OCI-LY1 (cell line): ENCODE measurements at regions not wholly inside any gene's neighbourhood (a gene's known extent, or its start where the extent isn't known, plus 50 kb on each side); places are given as distances from the start of the nearest gene placed in this dataset.

Experiments
- H2AFZ ChIP-seq: fragments of 200-600 bp; sonication (generic), shearing (Covaris generic); 2 replicates; pipeline ENCODE4 v1.6.0; 2014; ENCODE audit warnings: antibody characterized with exemption, mild to moderate bottlenecking, low read length
- H3F3A ChIP-seq: fragments of 200-600 bp; sonication (generic), shearing (Covaris generic); 2 replicates; pipeline ENCODE4 v1.6.0; 2014; ENCODE audit warnings: mild to moderate bottlenecking, antibody characterized with exemption, low read length, moderate library complexity; ENCODE audit not compliant: insufficient read depth
- H3K27ac ChIP-seq: fragments of 200-600 bp; sonication (generic); 2 replicates; pipeline ENCODE4 v1.5.1; 2014; ENCODE audit warnings: low read length, mixed run types, mild to moderate bottlenecking, low read depth; ENCODE audit not compliant: poor library complexity, severe bottlenecking
- H3K27me3 ChIP-seq: fragments of 200-600 bp; sonication (generic); 2 replicates; pipeline ENCODE4 v1.6.0; 2014; ENCODE audit warnings: antibody characterized with exemption, mild to moderate bottlenecking, low read length, moderate library complexity; ENCODE audit not compliant: insufficient read depth
- H3K36me3 ChIP-seq: fragments of 200-600 bp; sonication (generic); 2 replicates; pipeline ENCODE4 v1.6.1; 2014; ENCODE audit warnings: mild to moderate bottlenecking, antibody characterized with exemption, low read length, moderate library complexity, mixed read lengths; ENCODE audit not compliant: insufficient read depth
- H3K4me1 ChIP-seq: fragments of 200-600 bp; sonication (generic); 2 replicates; pipeline ENCODE4 v1.5.1; 2014; ENCODE audit warnings: mild to moderate bottlenecking, low read length, moderate library complexity; ENCODE audit not compliant: insufficient read depth, severe bottlenecking
- H3K4me2 ChIP-seq: fragments of 200-600 bp; sonication (generic), shearing (Covaris generic); 2 replicates; pipeline ENCODE4 v1.6.1; 2014; ENCODE audit warnings: low read length
- H3K4me3 ChIP-seq: fragments of 200-600 bp; sonication (generic); 2 replicates; pipeline ENCODE4 v1.5.1; 2014; ENCODE audit warnings: low read length, low read depth, mild to moderate bottlenecking, mixed read lengths; ENCODE audit not compliant: poor library complexity, severe bottlenecking
- H3K79me2 ChIP-seq: fragments of 200-600 bp; shearing (Covaris generic); 2 replicates; pipeline ENCODE4 v1.6.1; 2016; ENCODE audit warnings: mixed run types, low read length, mixed read lengths; ENCODE audit not compliant: insufficient read depth
- H3K9ac ChIP-seq: fragments of 200-600 bp; sonication (generic), shearing (Covaris generic); 2 replicates; pipeline ENCODE4 v1.6.1; 2014; ENCODE audit warnings: mild to moderate bottlenecking, low read length, mixed read lengths
- H3K9me2 ChIP-seq: fragments of 200-600 bp; sonication (generic), shearing (Covaris generic); 2 replicates; pipeline ENCODE4 v1.6.1; 2014; ENCODE audit warnings: low read depth, mild to moderate bottlenecking, low read length, mixed read lengths
- H3K9me3 ChIP-seq: fragments of 200-600 bp; shearing (Covaris generic); 2 replicates; pipeline ENCODE4 v1.6.1; 2014; ENCODE audit warnings: low read length, mixed read lengths
- H4K20me1 ChIP-seq: fragments of 200-600 bp; sonication (generic), shearing (Covaris generic); 2 replicates; pipeline ENCODE4 v1.6.0; 2016; ENCODE audit warnings: mild to moderate bottlenecking, low read length; ENCODE audit not compliant: insufficient read depth
- CTCF ChIP-seq: fragments of 200-600 bp; sonication (generic), shearing (Covaris generic); IDR thresholded peaks from 2 replicates; pipeline ENCODE4 v1.5.1; 2017; ENCODE audit warnings: mild to moderate bottlenecking, antibody characterized with exemption, low read length, moderate library complexity, mixed read lengths
- EZH2 ChIP-seq: fragments of 200-600 bp; sonication (generic), shearing (Covaris generic); IDR thresholded peaks from 2 replicates; pipeline ENCODE4 v1.8.0; 2017; ENCODE audit warnings: borderline replicate concordance, mixed run types, mild to moderate bottlenecking, antibody characterized with exemption, low read length, moderate library complexity, mixed read lengths

GRCh38 chr2:236938126-236938525 is 147.6 kb upstream of the COPS8 start:
- Histone ChIP-seq H3K27ac (no peak overlapping the region), H3K4me3 (no peak overlapping the region), H3K9ac (no peak overlapping the region), H3K9me3 (no peaks in the 10 kb centered on the region), H2AFZ (no peak overlapping the region), H3K4me2 (no peak overlapping the region), H3K79me2 (no peaks in the 10 kb centered on the region), H3K9me2 (no peaks in the 10 kb centered on the region), H4K20me1 (no peaks in the 10 kb centered on the region), H3K4me1 (no peaks in the 10 kb centered on the region), H3K36me3 (no peaks in the 10 kb centered on the region), H3K27me3 (no peaks in the 10 kb centered on the region; the same call in 1 of the 2 replicates), H3F3A (no peaks in the 10 kb centered on the region)
- TF ChIP-seq CTCF (no peak), EZH2 (no peak)

- H3K36me3 ChIP-seq: no peaks in the 10 kb centered on the region
- H3K9ac ChIP-seq: no peak overlapping the region
- H4K20me1 ChIP-seq: no peaks in the 10 kb centered on the region
- H3K27me3 ChIP-seq: no peaks in the 10 kb centered on the region
- H3K4me2 ChIP-seq: no peak overlapping the region
- no peak overlapping the region for H2AFZ ChIP-seq
- no peak overlapping the region for H3K27ac ChIP-seq
- H3K4me3 ChIP-seq: no peak overlapping the region
- no peaks in the 10 kb centered on the region for H3K9me2 ChIP-seq
- H3K4me1 ChIP-seq: no peaks in the 10 kb centered on the region
- no peak for TF ChIP-seq EZH2
- TF ChIP-seq CTCF: no peak
- no peaks in the 10 kb centered on the region for H3F3A ChIP-seq
- no peaks in the 10 kb centered on the region for H3K9me3 ChIP-seq
- no peaks in the 10 kb centered on the region for H3K79me2 ChIP-seq
Observed at GRCh38 chr2:236939271-236939670, 146.4 kb upstream of the COPS8 start.

GRCh38 chr2:236939721-236940231 is 145.9 kb upstream of the COPS8 start:
- Histone ChIP-seq H3K27me3 (no peaks in the 10 kb centered on the region), H3K4me2 (no peak overlapping the region), H4K20me1 (no peaks in the 10 kb centered on the region), H3K4me3 (no peak overlapping the region), H3K9me2 (no peaks in the 10 kb centered on the region), H3F3A (no peaks in the 10 kb centered on the region), H3K36me3 (no peaks in the 10 kb centered on the region), H3K4me1 (no peaks in the 10 kb centered on the region), H3K9me3 (no peaks in the 10 kb centered on the region), H3K9ac (no peak overlapping the region), H2AFZ (no peak overlapping the region), H3K27ac (no peak overlapping the region), H3K79me2 (no peaks in the 10 kb centered on the region)
- TF ChIP-seq CTCF: no peak
- TF ChIP-seq EZH2: no peak
